Skeletal muscle tissue (tissue), 3 donors: ENCODE measurements at regions not wholly inside any gene's neighbourhood (a gene's known extent, or its start where the extent isn't known, plus 50 kb on each side); places are given as distances from the start of the nearest gene placed in this dataset.

ENCODE experiments used
- H3K27ac ChIP-seq: one replicate; pipeline ENCODE4 v1.7.0; 2013; ENCODE audit warnings: mild to moderate bottlenecking, low read depth, low read length, inconsistent platforms
- H3K27me3 ChIP-seq, 3 donors: one replicate each; pipeline ENCODE4 v1.7.0; 2013; ENCODE audit warnings: low read length in 3 of 3; ENCODE audit not compliant: control insufficient read depth in 3 of 3, insufficient read depth in 3 of 3
- H3K36me3 ChIP-seq, 3 donors: one replicate each; pipeline ENCODE4 v1.7.0; 2013; ENCODE audit warnings: low read length in 3 of 3; ENCODE audit not compliant: control insufficient read depth in 3 of 3, insufficient read depth in 3 of 3
- H3K4me1 ChIP-seq, 3 donors: one replicate each; pipeline ENCODE4 v1.7.0; 2013; ENCODE audit warnings: low read length in 3 of 3, mild to moderate bottlenecking in 3 of 3; ENCODE audit not compliant: control insufficient read depth in 3 of 3, insufficient read depth in 3 of 3
- H3K4me3 ChIP-seq, 3 donors: one replicate each; pipeline ENCODE4 v1.7.0; 2013; ENCODE audit warnings: low read length in 3 of 3
- H3K9ac ChIP-seq, 3 donors: one replicate each; pipeline ENCODE4 v1.7.0; 2013; ENCODE audit warnings: low read length in 3 of 3, mild to moderate bottlenecking in 3 of 3, moderate library complexity in 2 of 3, low read depth in 1 of 3
- H3K9me3 ChIP-seq, 3 donors: one replicate each; pipeline ENCODE4 v1.7.0; 2013; ENCODE audit warnings: low read length in 3 of 3; ENCODE audit not compliant: control insufficient read depth in 3 of 3
- donor health status: Osteomylitis.

- Histone ChIP-seq H3K36me3 (no peaks in the 10 kb centered on the region), H3K9ac (no peak overlapping the region), H3K9me3 (no peaks in the 10 kb centered on the region), H3K27me3 (no peaks in the 10 kb centered on the region), H3K4me3 (no peak overlapping the region), H3K27ac (no peak overlapping the region), H3K4me1 (no peaks in the 10 kb centered on the region)
Measured at GRCh38 chr3:82355228-82355627, 593.8 kb upstream of the GBE1 start.

GRCh38 chr3:82354228-82354627, 592.8 kb upstream of the GBE1 start:
- Histone ChIP-seq H3K9me3 (no peaks in the 10 kb centered on the region), H3K4me3 (no peak overlapping the region), H3K27me3 (no peaks in the 10 kb centered on the region), H3K4me1 (no peaks in the 10 kb centered on the region), H3K9ac (no peak overlapping the region), H3K27ac (no peak overlapping the region), H3K36me3 (no peaks in the 10 kb centered on the region)

- no peak overlapping the region for H3K27ac ChIP-seq
- H3K9ac ChIP-seq: no peak overlapping the region
- H3K4me3 ChIP-seq: no peak overlapping the region
- no peaks in the 10 kb centered on the region for H3K4me1 ChIP-seq
- no peaks in the 10 kb centered on the region for H3K9me3 ChIP-seq
- H3K36me3 ChIP-seq: no peaks in the 10 kb centered on the region
- no peaks in the 10 kb centered on the region for H3K27me3 ChIP-seq
Measured at GRCh38 chr3:82353306-82354171, 592.1 kb upstream of the GBE1 start.

GRCh38 chr3:82347585-82347984, 586.1 kb upstream of the GBE1 start:
- Histone ChIP-seq H3K36me3 (no peaks in the 10 kb centered on the region), H3K9ac (no peak overlapping the region), H3K27me3 (no peaks in the 10 kb centered on the region), H3K4me1 (no peaks in the 10 kb centered on the region), H3K4me3 (no peak overlapping the region), H3K9me3 (no peaks in the 10 kb centered on the region), H3K27ac (no peak overlapping the region)

- Histone ChIP-seq H3K4me1 (no peaks in the 10 kb centered on the region), H3K27me3 (no peaks in the 10 kb centered on the region), H3K4me3 (no peak overlapping the region), H3K36me3 (no peaks in the 10 kb centered on the region), H3K27ac (no peak overlapping the region), H3K9me3 (no peaks in the 10 kb centered on the region), H3K9ac (no peak overlapping the region)
Measured at GRCh38 chr3:82342521-82342920, 581.1 kb upstream of the GBE1 start.

GRCh38 chr3:82329300-82329699, 567.9 kb upstream of the GBE1 start:
- no peak overlapping the region for H3K9ac ChIP-seq
- H3K4me3 ChIP-seq: no peak overlapping the region
- no peaks in the 10 kb centered on the region for H3K27me3 ChIP-seq
- H3K36me3 ChIP-seq: no peaks in the 10 kb centered on the region
- H3K9me3 ChIP-seq: no peaks in the 10 kb centered on the region
- no peak overlapping the region for H3K27ac ChIP-seq
- H3K4me1 ChIP-seq: no peaks in the 10 kb centered on the region

- Histone ChIP-seq H3K27me3 (no peaks in the 10 kb centered on the region), H3K4me1 (no peaks in the 10 kb centered on the region), H3K27ac (no peak overlapping the region), H3K9ac (no peak overlapping the region), H3K9me3 (no peaks in the 10 kb centered on the region), H3K36me3 (no peaks in the 10 kb centered on the region), H3K4me3 (no peak overlapping the region)
Measured at GRCh38 chr3:82311901-82312300, 550.5 kb upstream of the GBE1 start.

- Histone ChIP-seq H3K27ac (no peak overlapping the region), H3K4me3 (no peak overlapping the region), H3K9ac (no peak overlapping the region), H3K36me3 (no peaks in the 10 kb centered on the region), H3K9me3 (no peaks in the 10 kb centered on the region), H3K27me3 (no peaks in the 10 kb centered on the region), H3K4me1 (no peaks in the 10 kb centered on the region)
Measured at GRCh38 chr3:82308755-82309154, 547.3 kb upstream of the GBE1 start.

GRCh38 chr3:82306189-82306588, 544.7 kb upstream of the GBE1 start:
- Histone ChIP-seq H3K4me3 (no peak overlapping the region), H3K9ac (no peak overlapping the region), H3K4me1 (no peaks in the 10 kb centered on the region), H3K27me3 (no peaks in the 10 kb centered on the region), H3K9me3 (no peaks in the 10 kb centered on the region), H3K27ac (no peak overlapping the region), H3K36me3 (no peaks in the 10 kb centered on the region)

- Histone ChIP-seq H3K36me3 (no peaks in the 10 kb centered on the region), H3K4me3 (no peak overlapping the region), H3K4me1 (no peaks in the 10 kb centered on the region), H3K27me3 (no peaks in the 10 kb centered on the region), H3K27ac (no peak overlapping the region), H3K9me3 (no peaks in the 10 kb centered on the region), H3K9ac (no peak overlapping the region)
Measured at GRCh38 chr3:82294609-82295008, 533.2 kb upstream of the GBE1 start.
